HuH-7.5 (cell line): ENCODE measurements at regions not wholly inside any gene's neighbourhood (a gene's known extent, or its start where the extent isn't known, plus 50 kb on each side); places are given as distances from the start of the nearest gene placed in this dataset.
"Not testable (repeated sequence)": the region's sequence is repeated elsewhere in the genome, so short reads cannot be mapped to it uniquely, and the experiment has no call there.

Source experiments
- DNase-seq: peaks from one replicate; pipeline ENCODE4 v3.0.0; 2011; ENCODE audit warnings: low spot score

GRCh38 chr1:213585402-213585801, 402.4 kb upstream of the PROX1 start:
- no peak for DNase-seq

GRCh38 chr1:213585959-213586586, 401.7 kb upstream of the PROX1 start:
- DNase-seq = no peak

DNA sequence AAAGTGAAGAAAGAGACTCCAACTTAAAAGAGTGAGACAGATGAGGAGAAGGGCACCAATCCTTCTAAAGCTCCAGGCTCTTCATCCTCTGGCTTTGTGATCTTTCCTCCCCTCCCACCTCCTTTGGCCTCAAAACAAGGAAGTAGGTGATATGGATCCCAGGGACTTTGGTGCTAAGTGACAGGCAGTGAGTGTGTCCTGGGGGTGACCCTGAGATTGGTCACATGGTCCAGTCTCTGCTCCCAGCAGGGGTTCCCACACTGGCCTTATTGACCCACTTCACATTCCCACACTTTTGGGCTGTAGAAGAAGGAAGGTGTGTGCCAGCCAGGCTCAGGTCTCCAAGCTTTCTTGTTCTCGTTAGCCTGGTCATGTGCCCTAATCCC, 401.2 kb upstream of the PROX1 start:
- DNase-seq = no peak

DNA sequence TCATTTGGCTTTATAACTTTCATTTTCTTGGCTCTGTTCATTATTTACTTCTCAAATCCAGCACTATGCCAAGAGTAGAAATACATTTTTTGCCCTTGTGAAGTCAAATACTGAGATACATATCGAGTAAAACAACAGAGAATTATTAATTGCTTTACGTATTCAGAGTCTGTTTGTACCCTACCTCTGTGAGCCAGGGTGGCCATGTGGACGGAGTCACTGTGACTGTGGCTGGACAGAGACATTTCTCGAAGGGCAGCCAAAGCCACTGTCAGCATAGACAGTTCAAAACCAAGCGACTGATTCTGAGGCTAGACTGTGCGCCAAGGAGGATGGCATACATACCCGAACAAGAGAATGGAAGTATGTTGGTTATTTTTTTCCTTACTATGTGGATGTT, 391.0 kb upstream of the PROX1 start:
- DNase-seq = no peak

DNA sequence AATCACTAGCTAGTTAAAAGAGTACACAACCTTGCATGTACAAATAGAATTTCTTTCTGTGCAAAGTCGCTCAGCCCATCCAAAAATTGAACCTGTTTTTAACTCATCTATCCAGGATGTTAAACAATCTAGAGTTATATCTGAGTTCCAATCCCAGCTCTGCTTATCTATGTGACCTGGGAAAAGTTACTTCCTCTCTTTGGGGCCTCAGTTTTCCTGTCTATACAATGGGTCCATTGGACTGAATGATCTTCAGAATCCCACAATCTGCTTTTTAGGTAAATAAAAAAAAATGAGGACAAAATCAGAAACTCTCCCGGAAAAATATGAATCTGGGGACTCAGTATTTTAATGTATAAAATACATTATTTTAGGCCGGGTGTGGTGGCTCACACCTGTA, 389.5 kb upstream of the PROX1 start:
- DNase-seq = no peak

DNA sequence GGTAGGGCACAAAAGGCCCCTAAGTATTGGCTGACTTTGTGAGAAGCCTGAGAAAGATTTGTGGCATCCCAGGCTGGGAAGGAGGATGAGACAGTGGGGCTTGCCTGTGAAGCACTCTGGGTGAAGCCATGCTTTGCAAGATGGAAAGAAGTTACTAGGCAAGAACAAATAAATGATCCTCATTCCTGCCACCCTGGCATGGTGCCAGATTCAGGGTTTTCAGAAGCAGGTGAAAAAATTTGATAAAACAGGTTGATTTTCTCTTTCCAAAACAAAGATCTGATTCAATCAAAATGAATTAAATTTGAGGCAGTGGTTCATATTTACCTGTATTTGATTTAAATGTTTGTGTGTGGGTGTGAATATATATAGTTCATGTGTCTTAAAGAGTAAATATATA, 386.9 kb upstream of the PROX1 start:
- no peak for DNase-seq

GRCh38 chr1:213601705-213602104, 386.1 kb upstream of the PROX1 start:
- DNase-seq = not testable (repeated sequence)

GRCh38 chr1:213602796-213603486, 384.8 kb upstream of the PROX1 start:
- DNase-seq = no peak

DNA sequence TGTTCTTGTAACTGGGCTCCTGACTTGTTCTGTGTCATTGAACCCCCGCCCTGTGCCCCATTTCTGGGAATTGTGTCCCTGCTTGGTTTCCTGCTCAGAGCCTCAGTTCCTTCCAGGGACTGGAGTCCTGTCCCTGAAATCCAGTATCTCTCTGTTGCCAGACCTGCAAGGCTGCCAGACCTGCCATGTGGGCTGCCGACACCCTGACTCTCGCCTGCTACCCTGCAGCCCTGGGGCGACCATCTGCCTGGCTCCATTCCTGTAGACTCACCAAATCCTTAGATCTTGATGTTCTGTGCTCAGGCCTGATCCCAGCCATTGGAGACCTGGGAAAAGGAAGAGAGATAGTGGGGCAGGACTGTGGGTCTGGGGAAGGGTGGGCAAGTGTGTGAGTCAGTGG, 383.3 kb upstream of the PROX1 start:
- no peak for DNase-seq

- no peak for DNase-seq
Measured at GRCh38 chr1:213605732-213606131, 382.0 kb upstream of the PROX1 start.

DNA sequence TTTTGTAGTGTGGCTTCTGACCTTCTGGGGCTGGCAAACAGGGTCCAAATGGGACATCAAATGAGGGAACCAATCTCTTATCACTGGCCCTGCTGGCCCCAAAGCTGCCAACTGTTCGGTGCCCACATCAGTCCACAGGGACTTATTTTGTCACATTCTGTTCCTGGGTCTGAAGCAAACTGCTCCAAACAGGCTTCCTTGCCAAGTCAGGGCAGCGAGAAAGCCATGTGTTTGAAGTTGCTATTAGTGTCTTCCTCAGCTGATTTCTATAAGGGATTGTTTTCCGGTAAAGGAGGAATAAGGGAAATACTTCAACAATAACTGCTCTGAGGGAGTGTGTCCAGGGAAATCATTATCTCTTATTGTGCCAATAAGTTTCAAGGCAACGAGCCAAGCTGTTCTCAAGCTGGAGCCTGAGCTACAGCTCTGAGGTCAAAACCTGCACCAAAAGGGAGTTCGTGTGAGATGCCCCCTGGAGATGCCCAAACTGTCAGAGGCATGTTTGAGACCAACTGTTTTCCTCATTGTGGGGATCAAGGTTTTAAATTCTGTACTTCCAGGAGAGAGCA, 381.4 kb upstream of the PROX1 start:
- DNase-seq = no peak

GRCh38 chr1:213613549-213613948, 374.2 kb upstream of the PROX1 start:
- DNase-seq = no peak

GRCh38 chr1:213615226-213615916, 372.4 kb upstream of the PROX1 start:
- DNase-seq = no peak

GRCh38 chr1:213617133-213617532, 370.6 kb upstream of the PROX1 start:
- DNase-seq = no peak

GRCh38 chr1:213618094-213618493, 369.7 kb upstream of the PROX1 start:
- no peak for DNase-seq

GRCh38 chr1:213619026-213619425, 368.7 kb upstream of the PROX1 start:
- DNase-seq = no peak

DNA sequence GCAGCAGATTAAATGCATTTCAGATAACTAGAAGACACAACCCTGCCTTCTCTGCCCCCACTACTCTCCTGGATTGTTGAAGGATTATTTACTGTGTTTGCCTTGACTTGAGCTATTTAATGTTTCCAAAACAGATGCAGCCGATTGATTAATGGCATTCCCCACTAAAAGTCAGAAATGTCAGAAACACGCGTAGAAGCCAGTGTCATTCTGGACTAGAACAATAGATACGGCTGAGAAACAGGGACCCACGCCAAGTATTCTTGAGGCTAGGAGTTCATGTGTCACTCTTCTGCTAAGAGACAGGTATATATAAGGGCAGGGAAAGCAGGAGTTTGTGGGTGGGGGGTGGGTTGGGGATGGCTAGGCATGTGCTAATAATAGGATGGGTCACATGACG, 366.7 kb upstream of the PROX1 start:
- DNase-seq = no peak

- no peak for DNase-seq
Measured at GRCh38 chr1:213622365-213623063, 365.3 kb upstream of the PROX1 start.

DNA sequence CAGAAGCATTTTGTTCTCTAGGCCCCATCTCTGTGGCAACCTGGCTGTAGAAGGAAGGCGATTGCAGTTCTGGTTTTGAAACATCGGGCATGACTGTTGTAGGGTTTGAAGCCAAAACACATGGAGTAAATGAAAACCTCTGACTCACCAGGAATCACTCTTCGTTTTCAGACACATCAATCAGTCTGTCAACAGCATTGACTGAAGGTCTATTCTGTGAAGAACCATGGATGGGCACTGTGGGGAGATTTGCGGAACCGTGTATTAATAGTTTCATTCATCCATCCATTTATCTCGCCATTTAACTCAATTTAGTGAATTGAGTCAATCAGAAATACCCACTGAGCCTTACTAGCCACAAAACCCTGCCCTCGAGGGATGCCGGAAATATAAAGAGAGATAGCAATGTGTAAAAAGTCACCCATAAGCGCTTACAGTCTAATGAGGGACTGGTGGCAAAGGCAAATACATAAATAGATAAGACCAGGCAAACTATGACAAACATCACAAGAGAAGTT, 364.6 kb upstream of the PROX1 start:
- no peak for DNase-seq

DNA sequence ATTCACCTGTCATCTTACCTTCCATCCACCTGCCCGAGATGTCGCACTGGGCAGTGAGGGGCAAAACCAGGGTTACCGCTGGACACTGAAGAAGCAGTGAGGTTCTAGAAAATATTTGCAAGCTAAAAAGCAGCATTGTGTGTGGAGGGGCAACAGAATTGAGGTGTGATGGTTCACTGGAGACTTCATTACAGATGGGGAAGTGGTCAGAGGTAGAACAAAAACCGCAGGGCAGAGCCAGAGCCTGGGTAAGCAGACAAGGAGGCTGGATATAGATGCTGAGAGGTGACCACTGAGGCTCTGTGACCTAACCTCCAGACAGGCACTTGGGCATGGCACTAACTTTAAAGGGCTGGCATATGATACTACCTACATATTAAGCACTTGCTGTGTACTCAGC, 363.9 kb upstream of the PROX1 start:
- DNase-seq = no peak

DNA sequence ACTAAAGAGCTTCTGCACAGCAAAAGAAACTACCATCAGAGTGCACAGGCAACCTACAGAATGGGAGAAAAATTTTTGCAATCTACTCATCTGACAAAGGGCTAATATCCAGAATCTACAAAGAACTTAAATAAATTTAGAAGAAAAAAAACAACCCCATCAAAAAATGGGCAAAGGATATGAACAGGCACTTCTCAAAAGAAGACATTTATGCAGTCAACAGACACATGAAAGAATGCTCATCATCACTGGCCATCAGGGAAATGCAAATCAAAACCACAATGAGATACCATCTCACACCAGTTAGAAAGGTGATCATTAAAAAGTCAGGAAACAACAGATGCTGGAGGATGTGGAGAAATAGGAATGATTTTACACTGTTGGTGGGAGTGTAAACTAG, 351.0 kb upstream of the PROX1 start:
- not testable (repeated sequence) for DNase-seq

- no peak for DNase-seq
Measured at GRCh38 chr1:213641312-213641711, 346.5 kb upstream of the PROX1 start.
